MM.1S (cell line): ENCODE measurements at regions not wholly inside any gene's neighbourhood (a gene's known extent, or its start where the extent isn't known, plus 50 kb on each side); places are given as distances from the start of the nearest gene placed in this dataset.

Experiments used
- DNase-seq: peaks from one replicate; pipeline ENCODE4 v3.0.0-alpha.2; 2015
- H2AFZ ChIP-seq: fragments of 300-600 bp; sonication (generic); 2 replicates; pipeline ENCODE4 v1.6.0; 2016; ENCODE audit warnings: antibody characterized with exemption, low read length
- H3F3A ChIP-seq: fragments of 300-600 bp; sonication (generic); 2 replicates; pipeline ENCODE4 v1.6.1; 2016; ENCODE audit warnings: mild to moderate bottlenecking, antibody characterized with exemption, low read length, moderate library complexity, mixed read lengths; ENCODE audit not compliant: insufficient read depth
- H3K27ac ChIP-seq: fragments of 300-600 bp; sonication (generic); 2 replicates; pipeline ENCODE4 v1.5.1; 2016; ENCODE audit warnings: mild to moderate bottlenecking, low read length
- H3K27me3 ChIP-seq: fragments of 300-600 bp; sonication (generic); replicated peaks from 2 replicates; pipeline ENCODE4 v1.6.0; 2016; ENCODE audit warnings: low read length; ENCODE audit not compliant: insufficient read depth
- H3K36me3 ChIP-seq: fragments of 300-600 bp; sonication (generic); replicated peaks from 2 replicates; pipeline ENCODE4 v1.6.1; 2016; ENCODE audit warnings: mild to moderate bottlenecking, low read length, mixed read lengths; ENCODE audit not compliant: insufficient read depth
- H3K4me1 ChIP-seq: fragments of 300-600 bp; sonication (generic); 2 replicates; pipeline ENCODE4 v1.6.1; 2016; ENCODE audit warnings: low read length, mixed read lengths
- H3K4me2 ChIP-seq: fragments of 300-600 bp; sonication (generic); 2 replicates; pipeline ENCODE4 v1.6.0; 2016; ENCODE audit warnings: low read depth, low read length
- H3K4me3 ChIP-seq: fragments of 300-600 bp; sonication (generic); 2 replicates; pipeline ENCODE4 v1.5.1; 2016; ENCODE audit warnings: low read length, mixed read lengths
- H3K79me2 ChIP-seq: fragments of 300-600 bp; sonication (generic); 2 replicates; pipeline ENCODE4 v1.6.1; 2016; ENCODE audit warnings: mixed run types, low read length, mixed read lengths
- H3K9ac ChIP-seq: fragments of 300-600 bp; sonication (generic); 2 replicates; pipeline ENCODE4 v1.6.1; 2016; ENCODE audit warnings: low read length, mixed read lengths
- H3K9me2 ChIP-seq: fragments of 300-600 bp; sonication (generic); replicated peaks from 2 replicates; pipeline ENCODE4 v1.6.1; 2016; ENCODE audit warnings: mild to moderate bottlenecking, low read length, mixed read lengths; ENCODE audit not compliant: insufficient read depth
- H3K9me3 ChIP-seq: fragments of 300-600 bp; sonication (generic); replicated peaks from 2 replicates; pipeline ENCODE4 v1.6.1; 2016; ENCODE audit warnings: mild to moderate bottlenecking, low read length, mixed read lengths; ENCODE audit not compliant: insufficient read depth
- H4K20me1 ChIP-seq: fragments of 300-600 bp; sonication (generic); 2 replicates; pipeline ENCODE4 v1.6.1; 2016; ENCODE audit warnings: mild to moderate bottlenecking, low read length, moderate library complexity, mixed read lengths; ENCODE audit not compliant: insufficient read depth
- EZH2 ChIP-seq: fragments of 300-600 bp; sonication (generic); optimal IDR thresholded peaks from 2 replicates; pipeline ENCODE3; 2017; ENCODE audit warnings: low read depth, mild to moderate bottlenecking, antibody characterized with exemption, low read length, mixed read lengths
- EZH2phosphoT487 ChIP-seq: fragments of 300-600 bp; sonication (generic); IDR thresholded peaks from 2 replicates; pipeline ENCODE4 v1.6.1; 2018; ENCODE audit warnings: antibody characterized with exemption, low read length
- TF ChIP-seq, protein P1 (sequence below): fragments of 300-600 bp; sonication (generic); IDR thresholded peaks from 2 replicates; pipeline ENCODE4 v1.5.1; 2016; ENCODE audit warnings: antibody characterized with exemption, low read length, mixed read lengths

DNA sequence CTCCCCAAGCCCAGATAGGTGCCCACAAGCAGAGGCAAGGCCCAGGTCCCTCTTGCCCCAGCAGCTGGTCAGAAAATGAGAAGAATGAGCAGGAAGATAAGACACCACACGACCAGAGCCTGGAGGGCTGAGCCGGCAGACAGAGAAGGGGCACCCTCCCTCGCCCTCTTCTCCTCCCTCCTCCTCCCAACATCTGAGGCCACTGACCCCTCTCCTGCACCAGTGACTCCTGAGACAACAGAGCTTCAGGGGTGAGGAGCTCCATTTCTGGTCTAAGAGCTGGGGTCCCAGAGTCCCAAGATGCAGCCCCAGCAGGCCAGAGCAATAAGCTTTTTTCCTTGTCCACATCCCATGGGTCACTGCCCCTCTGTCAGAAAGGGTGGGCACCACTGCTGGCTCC is 159.2 kb downstream of the TRIM29 start:
- no peak overlapping the region for H2AFZ ChIP-seq
- H3K4me3 ChIP-seq, result no peak overlapping the region
- H3K9ac ChIP-seq, result no peak overlapping the region
- H3K79me2 ChIP-seq, result no peaks in the 10 kb centered on the region
- TF ChIP-seq EZH2 (no peak), EZH2phosphoT487 (no peak)
- TF ChIP-seq, protein P1, sequence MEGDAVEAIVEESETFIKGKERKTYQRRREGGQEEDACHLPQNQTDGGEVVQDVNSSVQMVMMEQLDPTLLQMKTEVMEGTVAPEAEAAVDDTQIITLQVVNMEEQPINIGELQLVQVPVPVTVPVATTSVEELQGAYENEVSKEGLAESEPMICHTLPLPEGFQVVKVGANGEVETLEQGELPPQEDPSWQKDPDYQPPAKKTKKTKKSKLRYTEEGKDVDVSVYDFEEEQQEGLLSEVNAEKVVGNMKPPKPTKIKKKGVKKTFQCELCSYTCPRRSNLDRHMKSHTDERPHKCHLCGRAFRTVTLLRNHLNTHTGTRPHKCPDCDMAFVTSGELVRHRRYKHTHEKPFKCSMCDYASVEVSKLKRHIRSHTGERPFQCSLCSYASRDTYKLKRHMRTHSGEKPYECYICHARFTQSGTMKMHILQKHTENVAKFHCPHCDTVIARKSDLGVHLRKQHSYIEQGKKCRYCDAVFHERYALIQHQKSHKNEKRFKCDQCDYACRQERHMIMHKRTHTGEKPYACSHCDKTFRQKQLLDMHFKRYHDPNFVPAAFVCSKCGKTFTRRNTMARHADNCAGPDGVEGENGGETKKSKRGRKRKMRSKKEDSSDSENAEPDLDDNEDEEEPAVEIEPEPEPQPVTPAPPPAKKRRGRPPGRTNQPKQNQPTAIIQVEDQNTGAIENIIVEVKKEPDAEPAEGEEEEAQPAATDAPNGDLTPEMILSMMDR, result no peak
- H3K9me3 ChIP-seq, result no peaks in the 10 kb centered on the region
- H3K27ac ChIP-seq, result no peak overlapping the region
- no peaks in the 10 kb centered on the region for H4K20me1 ChIP-seq
- no peaks in the 10 kb centered on the region for H3K9me2 ChIP-seq
- no peaks in the 10 kb centered on the region for H3K36me3 ChIP-seq
- no peaks in the 10 kb centered on the region for H3F3A ChIP-seq
- H3K27me3 ChIP-seq, result peaks cover 7% of the 10 kb centered on the region; the same call in 1 of the 2 replicates
- no peaks in the 10 kb centered on the region for H3K4me1 ChIP-seq
- no peak for DNase-seq
- H3K4me2 ChIP-seq, result no peak overlapping the region

DNA sequence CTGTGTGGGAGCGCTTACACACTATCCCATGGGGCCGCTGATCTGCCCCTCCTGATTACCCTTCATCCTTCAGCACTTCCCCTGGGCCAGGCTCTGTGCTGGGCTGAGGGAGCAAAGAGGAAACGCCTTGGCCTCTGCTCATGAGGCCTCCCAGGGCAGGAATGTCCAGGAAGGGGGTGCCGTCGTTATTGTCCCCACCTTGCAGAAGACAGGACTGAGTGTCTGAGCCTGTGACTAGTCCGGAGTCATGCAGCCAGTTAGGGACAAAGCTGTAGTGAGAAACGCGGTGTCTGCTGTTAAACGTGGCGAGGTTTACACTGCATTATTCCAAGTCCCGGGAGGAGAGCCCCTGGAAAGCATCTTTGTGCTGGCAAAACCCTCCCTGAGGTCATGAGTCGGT is 160.0 kb downstream of the TRIM29 start:
- Histone ChIP-seq H3F3A (no peaks in the 10 kb centered on the region), H3K4me2 (no peak overlapping the region), H3K27ac (no peak overlapping the region)

DNA sequence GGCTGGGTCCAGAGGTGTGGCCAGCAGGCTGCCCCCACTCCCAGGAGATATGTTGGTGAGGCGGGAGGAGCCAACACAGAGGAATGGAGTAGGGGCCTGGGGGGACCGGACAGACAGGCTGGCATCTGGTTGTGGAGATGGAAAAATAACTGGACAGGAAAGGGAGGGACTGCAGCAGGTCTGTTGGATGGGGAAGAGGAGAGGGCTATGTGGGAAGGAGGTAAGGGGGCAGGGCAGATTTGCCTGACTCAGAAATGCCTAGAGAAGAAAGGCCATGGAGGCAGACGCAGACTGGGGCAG is 160.4 kb downstream of the TRIM29 start:
- no peak overlapping the region for H3K4me3 ChIP-seq
- no peaks in the 10 kb centered on the region for H3F3A ChIP-seq
- H3K9me2 ChIP-seq, result no peaks in the 10 kb centered on the region
- no peaks in the 10 kb centered on the region for H3K36me3 ChIP-seq
- no peak for DNase-seq
- no peaks in the 10 kb centered on the region for H4K20me1 ChIP-seq
- no peak overlapping the region for H2AFZ ChIP-seq
- no peak overlapping the region for H3K4me2 ChIP-seq
- no peak overlapping the region for H3K9ac ChIP-seq
- peaks cover 7% of the 10 kb centered on the region; the same call in 1 of the 2 replicates for H3K27me3 ChIP-seq
- no peaks in the 10 kb centered on the region for H3K9me3 ChIP-seq
- TF ChIP-seq, protein P1, result no peak
- TF ChIP-seq EZH2phosphoT487 (no peak), EZH2 (no peak)
- H3K4me1 ChIP-seq, result no peaks in the 10 kb centered on the region
- no peaks in the 10 kb centered on the region for H3K79me2 ChIP-seq
- no peak overlapping the region for H3K27ac ChIP-seq

More for the DNA sequence above, 160.0 kb downstream of the TRIM29 start:
- H3K36me3 ChIP-seq, result no peaks in the 10 kb centered on the region
- H3K9ac ChIP-seq, result no peak overlapping the region
- TF ChIP-seq EZH2, result no peak
- TF ChIP-seq, protein P1, result no peak
- no peak overlapping the region for H2AFZ ChIP-seq
- no peaks in the 10 kb centered on the region for H4K20me1 ChIP-seq
- no peaks in the 10 kb centered on the region for H3K9me2 ChIP-seq
- no peaks in the 10 kb centered on the region for H3K4me1 ChIP-seq
- H3K27me3 ChIP-seq, result peaks cover 7% of the 10 kb centered on the region; the same call in 1 of the 2 replicates
- H3K4me3 ChIP-seq, result no peak overlapping the region
- no peaks in the 10 kb centered on the region for H3K9me3 ChIP-seq
- no peak for DNase-seq
- no peaks in the 10 kb centered on the region for H3K79me2 ChIP-seq
